ENCODE measurements at regions not wholly inside any gene's neighbourhood (a gene's known extent, or its start where the extent isn't known, plus 50 kb on each side); places are given as distances from the start of the nearest gene placed in this dataset.

DNA sequence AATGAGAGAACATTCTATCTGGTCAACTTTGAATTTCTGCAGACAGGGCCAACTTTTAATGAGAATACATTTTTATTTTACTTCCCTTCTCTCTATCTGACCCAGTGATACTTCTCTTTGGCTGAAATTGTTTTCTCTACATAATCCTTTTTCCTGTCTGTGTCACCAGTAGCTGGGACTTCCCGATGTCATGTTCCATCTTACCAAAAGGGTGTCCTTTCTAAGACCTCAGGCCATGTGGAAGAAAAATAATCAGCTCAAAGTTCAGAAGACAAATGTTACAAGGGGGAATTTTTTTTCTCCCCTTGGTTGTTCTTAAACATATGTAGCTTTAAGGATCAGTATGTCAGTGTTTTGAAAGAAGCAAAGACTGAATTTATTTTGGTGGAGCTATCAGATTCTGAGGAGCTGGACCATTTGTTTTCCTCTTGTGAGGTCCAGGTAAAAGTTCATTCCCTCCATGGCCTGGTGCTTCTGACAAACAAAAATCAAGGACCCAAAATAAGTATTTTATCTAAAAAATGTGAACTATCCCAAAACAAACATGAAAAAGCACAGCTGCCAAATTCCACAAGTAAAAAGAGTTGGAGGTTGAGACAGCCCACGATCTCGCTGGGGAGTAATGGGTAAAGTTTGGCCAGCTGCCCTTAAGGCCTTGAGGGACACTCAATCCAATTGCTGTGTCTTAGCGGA is 859.4 kb upstream of the NR2F2 start:
- DNase-seq = no peak

DNA sequence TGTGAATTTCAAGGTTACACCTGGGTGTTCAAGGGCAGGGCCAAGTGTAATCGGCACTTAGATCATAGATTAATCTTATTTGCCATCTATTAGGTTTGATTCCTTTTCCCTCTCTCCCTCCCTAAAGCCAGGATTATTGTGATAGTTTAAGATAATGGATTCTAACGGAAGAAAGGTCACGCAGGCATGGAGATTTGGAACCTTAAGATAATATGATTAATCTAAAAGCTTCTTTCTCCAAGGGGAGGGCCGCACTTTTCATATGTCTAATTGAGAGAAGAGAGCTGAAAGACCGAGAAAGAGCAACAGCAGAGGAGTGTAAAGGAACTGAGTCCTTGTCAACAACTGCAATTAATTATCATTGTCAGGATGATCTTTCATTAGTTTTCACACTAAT is 858.8 kb upstream of the NR2F2 start:
- no peak for DNase-seq

DNA sequence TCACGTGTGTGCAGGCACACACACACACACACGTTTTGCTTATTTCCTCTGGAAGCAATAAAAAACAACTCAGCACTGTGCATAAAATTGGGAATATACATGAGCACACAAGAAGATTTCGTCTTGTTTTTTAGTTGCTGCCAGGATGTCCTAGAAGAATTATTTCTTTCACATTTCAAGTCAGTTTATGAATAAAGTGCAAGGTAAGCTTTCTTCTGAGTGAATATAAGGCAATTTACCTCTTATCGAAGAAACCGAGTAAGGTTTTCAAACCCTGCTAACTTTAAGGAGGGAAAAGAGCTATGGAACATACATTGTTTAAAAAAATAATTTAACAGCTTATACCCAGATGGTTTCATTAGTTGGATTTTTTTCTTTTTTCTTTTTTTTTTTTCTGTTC is 855.4 kb upstream of the NR2F2 start:
- DNase-seq = no peak

DNA sequence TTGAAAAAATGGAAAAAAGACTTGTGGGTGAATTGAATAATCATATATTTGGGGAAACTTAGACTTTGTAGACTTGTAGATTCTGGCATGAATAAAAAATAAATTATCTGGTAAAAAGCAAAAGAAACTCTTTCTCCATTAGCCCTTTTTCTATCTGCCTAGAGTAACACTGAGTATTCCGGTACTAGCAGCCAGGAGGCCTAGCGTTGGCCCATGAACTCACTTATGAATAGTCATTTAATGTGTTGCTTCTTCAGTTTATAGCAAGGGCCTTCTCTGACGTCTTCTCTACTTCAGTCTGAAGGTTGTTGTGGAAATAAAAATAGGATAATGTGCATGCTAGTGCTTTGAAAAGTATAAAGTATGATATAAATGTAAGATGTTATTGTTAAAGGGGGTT is 851.2 kb upstream of the NR2F2 start:
- DNase-seq = no peak

DNA sequence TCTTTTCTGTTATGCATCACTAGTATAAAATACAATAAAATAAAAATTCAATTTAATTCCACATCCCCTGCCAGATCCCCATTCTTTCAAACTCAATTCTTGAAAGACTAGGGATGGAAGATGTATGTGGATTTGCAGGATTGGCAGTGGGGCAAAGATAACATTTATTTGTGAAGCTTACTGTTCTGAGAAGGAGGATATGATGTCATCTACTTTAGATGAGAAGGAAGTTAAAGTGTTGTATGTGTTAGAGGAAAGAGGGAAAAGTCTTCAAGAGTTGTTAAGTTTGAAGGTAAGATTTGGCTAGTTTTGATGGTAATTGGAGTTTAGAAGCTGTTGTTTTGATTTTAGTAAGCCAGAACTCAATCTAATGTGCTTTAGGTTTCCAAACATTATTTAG is 845.1 kb upstream of the NR2F2 start:
- no peak for DNase-seq

DNA sequence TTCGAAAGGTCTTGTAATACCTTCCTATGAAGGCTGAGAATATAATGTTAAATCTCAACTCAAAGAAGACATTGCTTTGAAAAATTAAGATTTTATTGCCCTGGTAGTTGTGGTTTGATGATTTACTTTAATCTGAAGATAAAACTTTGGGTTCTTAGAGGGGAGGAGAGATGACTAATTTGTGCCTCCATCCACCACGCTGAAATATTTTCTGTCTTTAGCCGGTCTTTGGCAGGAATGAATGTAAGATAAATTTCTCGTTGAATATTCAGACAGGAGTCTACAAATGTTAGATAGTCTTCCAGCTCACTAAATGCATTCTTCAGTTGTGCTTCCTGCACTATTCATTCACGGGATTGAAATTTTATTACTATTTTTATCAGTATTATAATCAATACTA is 844.3 kb upstream of the NR2F2 start:
- DNase-seq = no peak

DNA sequence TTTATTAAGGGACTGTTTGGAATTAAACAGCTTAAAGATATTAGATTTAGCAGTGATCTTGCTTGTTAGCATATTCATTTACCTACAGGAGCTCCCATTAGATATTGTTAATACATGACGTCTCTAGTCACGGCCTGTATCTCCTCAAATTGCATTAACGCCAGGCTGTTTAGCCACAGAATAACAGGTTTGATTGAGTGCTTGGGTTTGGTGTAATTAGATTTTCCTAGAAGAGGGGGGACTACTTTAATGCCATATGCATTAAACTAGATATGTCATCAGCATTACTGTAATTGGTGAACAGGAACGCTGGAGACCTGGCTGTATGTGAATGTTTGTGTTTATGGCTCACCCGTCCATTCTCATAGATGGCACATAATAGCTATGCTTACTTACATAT is 841.4 kb upstream of the NR2F2 start:
- no peak for DNase-seq

DNA sequence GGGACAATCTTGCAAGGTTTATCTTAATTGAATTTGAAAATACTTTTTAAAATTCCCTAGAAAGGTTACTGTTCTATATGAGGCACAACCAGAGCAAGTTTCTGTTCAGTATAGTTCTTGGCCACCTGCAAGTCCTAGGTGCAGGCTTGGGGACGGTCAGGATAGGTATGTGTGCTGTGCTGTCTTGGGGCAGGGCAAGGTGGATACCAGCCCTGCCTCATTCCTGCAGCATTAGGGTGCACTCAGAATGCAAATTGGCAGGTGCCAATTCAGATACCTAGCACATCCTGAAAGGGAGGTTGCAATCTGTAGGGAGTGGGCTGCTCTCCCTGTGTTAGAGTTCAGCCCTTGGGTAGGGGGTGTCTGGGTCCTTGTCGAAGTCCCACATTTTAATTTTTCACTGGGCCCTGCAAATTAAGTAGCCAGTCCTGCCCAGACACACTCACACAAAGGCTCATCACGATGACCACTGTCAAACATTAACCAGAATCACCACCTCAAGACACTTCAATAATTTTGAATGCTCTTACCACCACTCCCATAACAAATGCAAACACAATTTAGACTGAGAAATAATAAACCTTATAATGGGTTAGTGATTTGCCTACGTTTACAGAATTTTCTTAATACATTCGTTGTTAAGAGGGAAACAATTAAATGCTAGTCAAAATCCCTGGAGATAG is 838.0 kb upstream of the NR2F2 start:
- no peak for DNase-seq

DNA sequence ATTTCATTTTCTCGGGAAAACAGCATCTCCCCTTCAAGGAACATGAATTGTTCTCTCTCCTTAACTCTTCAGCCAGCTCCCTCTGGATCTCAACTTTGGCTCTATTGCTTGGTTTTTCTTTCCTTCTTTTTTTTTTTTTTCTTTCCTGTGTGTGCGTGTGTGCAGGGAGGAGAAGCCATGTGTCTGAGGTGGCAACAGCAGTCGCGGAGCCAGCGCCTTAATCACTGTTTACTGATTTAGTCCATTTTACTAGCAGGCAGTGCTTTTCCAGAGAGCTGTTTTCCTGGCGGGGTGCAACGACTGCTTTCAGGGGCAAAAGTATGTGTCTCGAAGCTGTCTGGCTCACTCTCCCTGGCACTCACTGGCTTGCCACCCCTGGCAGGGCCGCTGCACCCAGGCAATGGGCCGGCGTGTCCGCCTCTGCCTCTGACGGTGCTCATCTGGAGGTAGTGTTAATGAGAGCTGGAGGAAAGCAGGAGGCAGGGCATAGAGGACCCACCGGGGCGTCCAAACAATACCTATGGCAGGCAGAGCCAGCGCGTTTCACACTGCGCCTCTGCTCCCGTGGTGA is 835.4 kb upstream of the NR2F2 start:
- DNase-seq = peak in 21 of 56 donors; percentile 1 to 18 (median 4)

DNA sequence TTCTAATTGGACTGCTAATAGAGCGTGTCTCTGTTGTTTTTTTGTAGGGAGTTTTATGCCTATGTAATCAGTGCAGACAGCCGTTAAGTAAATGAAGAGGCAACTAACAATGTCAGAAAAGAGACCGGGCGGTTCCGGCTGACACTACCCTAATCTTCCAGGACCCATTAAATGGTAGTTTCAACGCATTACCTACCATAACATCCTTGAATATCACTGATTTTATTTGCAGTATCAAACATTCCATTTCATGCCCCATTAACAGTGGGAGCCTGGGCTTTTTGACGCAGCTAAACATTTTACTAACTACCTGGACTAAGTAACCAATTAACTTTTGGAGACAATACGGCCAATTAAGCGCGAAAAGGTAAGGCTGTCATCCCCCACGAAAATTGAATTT is 832.9 kb upstream of the NR2F2 start:
- no peak for DNase-seq

DNA sequence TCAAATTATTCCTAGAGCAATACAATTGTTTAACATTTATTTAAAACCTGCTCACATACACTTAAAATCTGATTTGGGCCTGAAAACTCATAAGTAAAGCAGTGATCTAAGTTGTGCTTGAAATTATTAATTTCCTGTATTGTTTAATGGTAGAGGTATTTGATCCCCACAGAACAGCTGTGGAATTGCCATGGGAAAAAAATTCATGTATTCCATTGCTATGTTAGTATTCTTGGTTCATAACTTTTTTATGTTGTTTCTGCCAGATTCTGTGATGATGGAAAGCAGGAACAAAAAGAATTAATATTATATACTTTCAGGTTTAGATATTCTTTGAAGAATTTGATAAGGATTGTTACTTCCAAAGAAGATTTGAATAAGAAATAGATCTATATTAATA is 831.5 kb upstream of the NR2F2 start:
- no peak for DNase-seq

DNA sequence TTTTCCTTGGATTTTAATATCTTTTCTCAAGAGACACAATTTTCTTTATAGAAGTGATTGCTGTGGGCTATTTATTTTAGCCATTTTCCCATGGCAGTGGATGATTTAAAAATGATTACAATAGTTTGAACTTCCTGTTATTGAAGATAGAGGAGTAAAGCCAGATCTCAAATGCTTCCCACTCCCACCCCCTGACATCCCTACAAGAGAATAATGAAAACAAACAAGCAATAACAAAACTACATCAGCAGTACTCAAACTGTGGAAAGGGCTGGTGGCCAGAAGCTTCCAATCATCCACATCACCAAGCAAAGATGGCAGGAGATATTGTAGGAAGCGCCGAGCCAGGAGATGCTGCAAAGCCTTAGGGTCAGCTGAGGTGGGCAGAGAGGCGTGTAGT is 831.1 kb upstream of the NR2F2 start:
- DNase-seq = no peak

DNA sequence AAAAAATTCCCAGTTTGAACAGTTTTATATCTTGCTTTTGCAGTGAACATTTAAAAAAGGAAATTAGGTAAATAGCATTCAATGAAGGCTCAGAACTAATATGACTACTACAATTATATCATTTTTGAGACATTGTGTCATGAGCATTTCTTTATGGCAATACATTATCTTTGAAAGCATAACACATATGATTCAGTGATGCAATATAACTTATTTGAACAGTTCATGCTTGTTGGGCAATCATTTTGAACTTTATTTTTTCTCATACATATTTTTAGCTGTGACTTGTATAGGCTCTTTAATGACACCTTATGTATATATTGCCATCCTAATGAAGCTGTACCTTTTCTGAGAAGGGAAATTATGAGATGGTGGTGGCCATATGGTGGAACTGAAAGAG is 828.6 kb upstream of the NR2F2 start:
- no peak for DNase-seq

DNA sequence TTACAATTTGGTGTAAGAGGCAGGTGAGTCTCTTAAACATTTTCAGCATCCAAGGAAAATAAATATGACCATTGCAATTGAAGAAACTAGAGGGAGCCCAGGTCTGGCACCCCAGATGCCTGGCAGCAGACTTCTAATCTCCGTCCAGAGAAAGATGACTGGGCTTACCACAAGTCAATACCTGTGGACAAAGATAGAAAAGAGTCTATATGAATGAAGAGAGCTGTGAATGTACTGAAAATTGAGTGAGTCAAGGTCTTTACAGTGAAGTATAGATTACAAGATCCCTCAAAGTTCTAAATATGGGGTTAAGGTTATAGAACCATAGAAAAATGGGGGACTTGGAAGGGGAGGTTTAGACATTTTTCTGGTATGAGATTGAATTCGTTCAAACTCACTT is 827.4 kb upstream of the NR2F2 start:
- DNase-seq = no peak

DNA sequence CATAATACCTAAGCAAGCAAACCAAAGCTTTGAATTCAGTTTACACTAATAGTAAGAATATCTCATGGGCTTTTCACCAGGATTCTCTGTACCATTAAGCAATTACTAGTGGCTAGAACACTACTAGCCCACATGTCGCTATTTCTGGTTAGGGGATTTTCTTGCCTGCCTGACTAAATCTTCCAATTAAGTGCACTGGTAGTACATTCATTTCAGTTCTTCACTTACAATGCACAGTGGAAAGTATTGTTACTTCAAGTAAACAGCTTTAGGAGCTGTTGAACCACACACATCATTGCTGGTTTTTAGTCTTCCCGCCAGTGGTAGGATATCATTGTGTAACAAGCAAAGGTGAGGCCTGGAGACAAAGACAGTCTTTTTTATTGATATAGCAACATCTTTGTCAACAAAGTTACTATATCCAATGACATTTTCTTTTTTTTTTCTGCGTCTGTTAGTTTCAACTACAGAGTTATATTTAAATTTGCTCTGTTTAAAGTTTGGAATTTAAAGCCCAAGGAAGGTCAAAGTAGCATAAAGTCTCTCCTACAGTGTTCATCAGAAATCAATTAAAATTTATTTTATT is 826.8 kb upstream of the NR2F2 start:
- no peak for DNase-seq

DNA sequence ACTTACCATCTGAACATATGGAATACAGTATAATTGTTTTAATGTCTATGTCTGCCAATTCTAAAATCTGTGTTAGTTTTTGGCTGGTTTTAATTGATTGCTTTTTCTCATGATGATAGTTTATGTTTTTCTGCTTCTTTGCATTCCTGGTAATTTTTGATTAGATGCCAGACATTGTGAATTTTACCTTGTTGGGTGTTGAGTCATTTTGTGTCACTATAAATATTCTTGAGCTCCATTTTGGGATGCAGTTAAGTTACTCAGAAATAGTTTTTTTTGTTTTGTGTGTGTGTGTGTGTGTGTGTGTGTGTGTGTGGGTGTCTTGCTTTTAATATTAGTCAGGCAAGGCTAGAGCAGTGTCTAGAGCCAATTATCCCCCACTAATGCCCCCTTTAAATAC is 818.8 kb upstream of the NR2F2 start:
- no peak for DNase-seq

DNA sequence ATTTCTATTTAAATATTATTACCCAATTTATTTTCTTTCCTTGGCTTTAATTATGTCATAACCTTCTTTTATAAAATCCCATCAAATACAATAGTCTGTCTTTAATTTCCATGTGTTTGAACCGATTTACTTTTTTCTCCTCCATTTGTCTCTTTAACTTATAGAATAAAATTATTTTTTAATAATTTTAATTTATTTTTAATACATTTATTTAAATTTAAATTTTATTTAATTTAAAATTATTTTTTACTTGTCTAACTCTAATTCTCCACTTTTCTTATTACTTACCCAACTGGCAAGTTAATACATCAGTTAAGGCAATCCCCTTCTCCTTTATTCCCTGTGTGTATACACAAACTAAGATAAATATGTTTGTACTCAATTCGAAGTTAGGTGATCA is 817.6 kb upstream of the NR2F2 start:
- DNase-seq = no peak

DNA sequence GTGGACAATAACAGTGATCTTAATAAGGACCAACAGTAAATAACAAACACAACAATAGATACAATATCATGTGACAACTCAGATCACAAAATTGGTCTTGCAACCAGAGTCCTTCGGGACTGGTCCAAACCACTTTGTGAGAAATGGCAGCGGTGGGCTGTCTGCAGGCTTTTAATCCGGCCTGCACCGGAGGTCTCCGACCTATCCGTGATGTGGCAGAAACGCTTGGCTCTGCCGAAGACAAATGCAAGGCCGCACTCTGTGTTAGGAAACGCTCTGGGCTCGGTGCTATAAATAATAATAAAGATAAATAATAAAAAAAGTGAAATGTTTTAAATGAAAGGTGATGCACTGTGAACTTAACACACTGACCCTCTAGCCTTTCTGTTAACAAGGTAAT is 810.6 kb upstream of the NR2F2 start:
- DNase-seq = no peak

DNA sequence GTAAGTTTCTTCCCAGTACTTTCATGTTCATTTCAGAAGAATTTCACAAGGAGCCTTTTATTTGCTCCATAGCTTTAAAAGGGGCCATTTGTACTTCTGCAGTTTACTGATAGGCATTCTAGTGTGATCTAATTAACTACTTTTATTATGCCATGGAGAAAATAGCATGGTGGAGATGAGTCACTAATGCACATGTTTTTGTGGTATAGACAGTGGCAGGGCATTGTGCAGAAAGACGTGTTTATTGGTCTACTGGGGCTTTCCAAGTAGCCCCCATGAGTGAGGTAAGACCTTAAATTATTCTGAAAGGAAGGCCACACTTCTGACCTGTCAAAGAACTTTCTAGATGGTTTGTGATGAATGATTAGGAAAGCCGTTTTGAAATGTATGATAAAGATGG is 810.0 kb upstream of the NR2F2 start:
- DNase-seq = no peak

DNA sequence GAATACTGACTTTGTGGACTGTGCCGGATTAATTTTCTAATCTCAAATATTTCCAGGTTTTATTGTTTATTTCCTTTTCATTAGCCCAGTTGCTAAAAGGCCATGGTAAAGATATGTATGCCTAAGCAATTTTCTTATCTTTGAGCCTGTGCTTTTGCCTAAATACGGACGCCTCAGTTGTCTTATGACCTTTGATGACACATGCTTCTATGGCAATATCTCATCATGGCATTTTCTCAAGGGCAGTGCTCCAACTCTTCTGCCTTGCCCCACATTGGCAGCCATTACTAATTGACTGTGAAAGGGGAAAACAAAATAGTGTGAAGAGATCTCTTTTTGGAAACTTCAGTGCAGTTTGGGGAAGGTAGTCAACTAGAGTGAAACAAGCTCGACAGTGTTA is 809.6 kb upstream of the NR2F2 start:
- DNase-seq = no peak

DNA sequence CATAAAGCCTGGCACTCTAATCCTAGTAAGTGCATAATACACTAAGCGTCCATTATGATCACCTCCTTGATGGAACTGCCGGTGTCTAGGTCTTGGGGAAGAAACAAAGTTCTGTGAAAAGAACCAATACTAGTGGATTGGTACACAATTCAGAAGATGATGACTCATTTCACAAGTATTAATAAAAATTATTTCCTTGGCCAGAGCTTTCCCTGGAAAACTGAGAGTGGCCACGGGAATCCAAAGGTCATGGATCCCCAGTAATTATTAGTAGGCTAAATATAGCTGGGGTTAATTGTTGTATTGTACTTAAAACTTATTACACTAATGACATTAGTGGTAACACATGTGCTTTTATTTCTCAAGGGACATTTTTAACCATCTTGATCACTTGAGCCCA is 808.0 kb upstream of the NR2F2 start:
- no peak for DNase-seq

DNA sequence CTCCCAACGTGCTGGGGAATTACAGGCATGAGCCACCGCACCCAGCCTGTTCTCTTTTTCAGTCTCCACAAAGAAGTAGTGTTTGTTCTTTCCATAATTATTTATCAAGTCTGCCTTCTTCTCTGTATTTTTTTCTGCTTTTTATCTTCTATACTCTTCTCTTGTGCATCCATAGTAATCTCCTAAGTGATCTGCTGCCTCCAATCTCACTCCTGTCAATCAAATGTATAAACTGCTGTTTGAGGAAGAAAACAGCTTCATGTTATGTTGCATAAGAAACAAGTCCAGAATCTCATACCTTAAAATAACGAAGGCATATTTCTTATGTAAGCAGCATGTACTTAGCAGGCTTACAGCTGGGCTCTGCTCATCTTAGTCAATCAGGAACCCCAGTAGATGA is 801.6 kb upstream of the NR2F2 start:
- DNase-seq = no peak

DNA sequence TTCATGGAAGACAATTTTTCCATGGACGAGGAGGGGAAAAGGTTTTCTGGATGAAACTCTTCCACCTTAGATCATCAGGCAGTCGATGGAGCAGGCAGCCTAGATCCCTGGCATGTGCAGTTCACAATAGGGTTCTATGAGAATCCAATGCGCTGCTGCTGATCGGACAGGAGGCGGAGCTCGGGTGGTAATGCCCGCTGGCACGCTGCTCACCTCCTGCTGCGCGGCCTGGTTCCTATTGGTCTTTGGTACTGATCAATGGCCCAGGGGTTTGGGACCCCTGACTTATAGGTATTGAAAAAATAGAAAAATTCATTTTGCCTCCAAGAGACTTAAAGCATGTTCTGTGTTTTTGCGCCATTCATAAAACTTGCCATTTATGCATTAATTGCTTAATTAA is 793.9 kb upstream of the NR2F2 start:
- DNase-seq = no peak

Data from amygdala (tissue), 56 donors.